Pancreas (tissue), 10 donors: ENCODE measurements at regions not wholly inside any gene's neighbourhood (a gene's known extent, or its start where the extent isn't known, plus 50 kb on each side); places are given as distances from the start of the nearest gene placed in this dataset.
"Not testable (repeated sequence)": the region's sequence is repeated elsewhere in the genome, so short reads cannot be mapped to it uniquely, and the experiment has no call there.

Source experiments
- ATAC-seq, 4 donors: fragments of 200-7000 bp; cut with Tn5 transposase; one replicate each; pipeline versions ENCODE4 v1.8.0 to v1.9.1; 2020; ENCODE audit warnings: mild to moderate bottlenecking in 4 of 4, moderate library complexity in 4 of 4
- DNase-seq, 6 donors: peaks; one replicate each; pipeline ENCODE4 v3.0.0-alpha.2; 2020
- FAIRE-seq: peaks from 2 replicates; lab custom pipeline; 2012; peaks lifted over from hg19 to GRCh38; lab: Jason Lieb, UNC
- H3K27ac ChIP-seq, 4 donors: fragments of 200-600 bp; sonication (generic); 1 replicate in 3 of 4; 2 replicates in 1 of 4; pipeline versions ENCODE4 v1.5.0 to v1.8.0; 2020
- H3K27me3 ChIP-seq, 4 donors: fragments of 200-600 bp; one replicate each; pipeline ENCODE4 v1.8.0; 2021
- H3K36me3 ChIP-seq, 3 donors: fragments of 200-600 bp; sonication (generic) in 1 of 3; one replicate each; pipeline versions ENCODE4 v1.5.0 to v1.8.0; 2020 to 2021
- H3K4me1 ChIP-seq, 3 donors: fragments of 200-600 bp; one replicate each; pipeline ENCODE4 v1.8.0; 2021
- H3K4me3 ChIP-seq, 4 donors: fragments of 200-600 bp; sonication (generic) in 2 of 4; one replicate each; pipeline versions ENCODE4 v1.5.0 to v1.8.0; 2020 to 2021
- H3K9me3 ChIP-seq, 4 donors: fragments of 200-600 bp; one replicate each; pipeline ENCODE4 v1.8.0; 2021
- CTCF ChIP-seq, 4 donors: fragments of 200-600 bp; sonication (generic) in 3 of 4; IDR thresholded peaks; one replicate each; pipeline versions ENCODE4 v1.5.0 to v1.8.0; 2021; ENCODE audit warnings: antibody characterized with exemption in 4 of 4
- WGBS, 2 donors: extraction: QIAGEN DNeasy Blood & Tissue Kit; methylation state at CpG; one replicate each; pipeline ENCODE4 v1.1.7; 2013; 5-methylcytosine and 5-hydroxymethylcytosine counted together
- intact Hi-C, 3 donors: fragments of 100-400 bp; cut with DNase I; formaldehyde crosslinking; loops; one replicate each; pipeline versions ENCODE4 v1.11.1 to v1.14.2; 2022
- donor health status: healthy with polysubstance abuse.
- donor health status: DM: no; HTN: no; CAD: no; lungs with moderate emphysema.
- donor health status: DM: no; HTN: no; CAD: no.
- donor health status: control.
- donor health status: control.
- donor health status: Bipolar disorder and iron deficiency.
- donor health status: DM: yes; HTN: yes; CAD: no.
- donor health status: DM: no; HTN: no; CAD: no.
- donor health status: DM: no; HTN: no; CAD: no.
- donor health status: DM: yes; HTN: yes; CAD: no.

GRCh38 chr18:14937271-14937670 lies 189.3 kb downstream of the ANKRD30B start:
- H3K36me3 ChIP-seq = no peaks in the 10 kb centered on the region
- no peaks in the 10 kb centered on the region for H3K4me1 ChIP-seq
- 66 to 71% methylated on average over 9 of the region's 9 CpGs for WGBS, 2 donors
- H3K4me3 ChIP-seq = no peak overlapping the region
- no peaks in the 10 kb centered on the region for H3K9me3 ChIP-seq
- DNase-seq (no peak), ATAC-seq (no peak), FAIRE-seq (no peak)
- intact Hi-C loops = no loop called here
- H3K27ac ChIP-seq = no peak overlapping the region
- TF ChIP-seq CTCF (IDR thresholded peaks at IDR 0.05) = no peak
- no peaks in the 10 kb centered on the region for H3K27me3 ChIP-seq

- FAIRE-seq = no peak
These were observed 191.2 kb downstream of the ANKRD30B start for GRCh38 chr18:14939141-14939540.

GRCh38 chr18:14940106-14940505 lies 192.1 kb downstream of the ANKRD30B start:
- WGBS, 2 donors = 61 to 68% methylated on average over 6 of the region's 6 CpGs
- not testable (repeated sequence) for H3K4me3 ChIP-seq, ATAC-seq

More at GRCh38 chr18:14939141-14939540, 191.2 kb downstream of the ANKRD30B start:
- no peaks in the 10 kb centered on the region for H3K36me3 ChIP-seq
- no peaks in the 10 kb centered on the region for H3K27me3 ChIP-seq
- H3K4me3 ChIP-seq = no peak overlapping the region
- no peak for TF ChIP-seq CTCF (IDR thresholded peaks at IDR 0.05)
- H3K4me1 ChIP-seq = no peaks in the 10 kb centered on the region
- H3K27ac ChIP-seq = no peak overlapping the region
- DNase-seq (no peak), ATAC-seq (no peak)
- H3K9me3 ChIP-seq = no peaks in the 10 kb centered on the region
- intact Hi-C loops = no loop called here

GRCh38 chr18:14940735-14941134 lies 192.8 kb downstream of the ANKRD30B start:
- no peak for TF ChIP-seq CTCF (IDR thresholded peaks at IDR 0.05)
- intact Hi-C loops = no loop called here
- no peaks in the 10 kb centered on the region for H3K27me3 ChIP-seq
- no peak overlapping the region for H3K4me3 ChIP-seq
- ATAC-seq (no peak), FAIRE-seq (no peak), DNase-seq (no peak)
- H3K9me3 ChIP-seq = no peaks in the 10 kb centered on the region
- H3K4me1 ChIP-seq = no peaks in the 10 kb centered on the region
- H3K27ac ChIP-seq = no peak overlapping the region
- WGBS, 2 donors = 32 to 46% methylated on average over 2 of the region's 2 CpGs
- no peaks in the 10 kb centered on the region for H3K36me3 ChIP-seq

More at GRCh38 chr18:14940106-14940505, 192.1 kb downstream of the ANKRD30B start:
- H3K4me1 ChIP-seq, H3K36me3 ChIP-seq, FAIRE-seq, H3K9me3 ChIP-seq, H3K27ac ChIP-seq, intact Hi-C loops, DNase-seq, H3K27me3 ChIP-seq: not testable (repeated sequence)

- FAIRE-seq (no peak), ATAC-seq (no peak), DNase-seq (no peak)
- Histone ChIP-seq H3K9me3 (no peaks in the 10 kb centered on the region), H3K4me1 (no peaks in the 10 kb centered on the region), H3K27ac (no peak overlapping the region), H3K27me3 (no peaks in the 10 kb centered on the region), H3K4me3 (no peak overlapping the region), H3K36me3 (no peaks in the 10 kb centered on the region)
- TF ChIP-seq CTCF (IDR thresholded peaks at IDR 0.05) = no peak
- intact Hi-C loops = no loop called here
- WGBS, 2 donors = 41 to 52% methylated on average over 5 of the region's 5 CpGs
These were observed 193.3 kb downstream of the ANKRD30B start for GRCh38 chr18:14941256-14941655.
